ENCODE measurements at regions not wholly inside any gene's neighbourhood (a gene's known extent, or its start where the extent isn't known, plus 50 kb on each side); places are given as distances from the start of the nearest gene placed in this dataset.

GRCh38 chr16:55017321-55017720, 86.7 kb downstream of the IRX5 start:
- BruUV-seq (replicated peaks): no TSS peak
- Histone ChIP-seq H3K4me2 (ENCODE audit: low read depth, low read length) (no peak overlapping the region), H3K18ac (ENCODE audit: low read depth, low read length) (no peak overlapping the region), H4K20me1 (ENCODE audit: insufficient read depth, low read length) (no peaks in the 10 kb centered on the region), H3K36me3 (ENCODE audit: control insufficient read depth, insufficient read depth, low read length) (no peaks in the 10 kb centered on the region), H2AK5ac (ENCODE audit: low read depth, low read length) (no peak overlapping the region), H3K9me1 (ENCODE audit: insufficient read depth, low read length) (no peaks in the 10 kb centered on the region), H4K8ac (ENCODE audit: low read depth in 2 of 2, low read length in 2 of 2) (no peak overlapping the region), H3K79me1 (ENCODE audit: low read depth in 1 of 2, low read length in 2 of 2) (no peaks in the 10 kb centered on the region), H2BK20ac (ENCODE audit: low read depth, low read length) (no peak overlapping the region), H4K5ac (ENCODE audit: low read depth, low read length) (no peak overlapping the region), H3K9ac (ENCODE audit: low read depth, low read length) (no peak overlapping the region), H2BK120ac (ENCODE audit: low read depth, low read length) (no peak overlapping the region), H3K4me1 (ENCODE audit: control insufficient read depth, insufficient read depth, low read length) (no peaks in the 10 kb centered on the region), H3K27me3 (ENCODE audit: control insufficient read depth, insufficient read depth, low read length) (no peaks in the 10 kb centered on the region), H3K14ac (replicated peaks; ENCODE audit: low read depth, low read length) (no peak overlapping the region), H4K91ac (ENCODE audit: insufficient read depth, low read depth, low read length) (no peak overlapping the region), H3K4me3 (ENCODE audit: insufficient read depth, low read depth, low read length) (no peak overlapping the region), H2BK15ac (ENCODE audit: low read depth, low read length) (no peak overlapping the region), H3K9me3 (ENCODE audit: control insufficient read depth, insufficient read depth, low read length) (peaks cover 2% of the 10 kb centered on the region; the same call in 1 of the 2 replicates), H3K56ac (ENCODE audit: extremely low read depth, insufficient read depth, low read length) (no peak overlapping the region), H2AK9ac (replicated peaks; ENCODE audit: low read depth, low read length, poor library complexity) (no peak overlapping the region), H3K23ac (ENCODE audit: low read depth, low read length) (no peak overlapping the region), H3K27ac (ENCODE audit: insufficient read depth, low read length) (no peak overlapping the region), H3K4ac (ENCODE audit: low read depth, low read length) (no peak overlapping the region), H2BK5ac (ENCODE audit: low read depth, low read length, poor library complexity, severe bottlenecking) (no peak overlapping the region), H2AFZ (replicated peaks; ENCODE audit: low read length, poor library complexity) (no peak overlapping the region)
- in situ Hi-C loops (cut with MboI; ENCODE audit: low sequenced_read_pairs) (no loop called here), intact Hi-C loops (cut with micrococcal nuclease) (no loop called here), dilution Hi-C loops (cut with HindIII; ENCODE audit: low sequenced_read_pairs, unreplicated experiment) (no loop called here)
- POLR2A ChIA-PET (ENCODE audit: unreplicated experiment): no interaction called here
- ATAC-seq (ENCODE audit: low read depth) (no peak), DNase-seq (no peak)
- CTCF ChIA-PET: no interaction called here
- TF ChIP-seq MAZ (IDR thresholded peaks at IDR 0.05; ENCODE audit: borderline replicate concordance, low read depth, low read length): no peak
- TF ChIP-seq, protein P1, sequence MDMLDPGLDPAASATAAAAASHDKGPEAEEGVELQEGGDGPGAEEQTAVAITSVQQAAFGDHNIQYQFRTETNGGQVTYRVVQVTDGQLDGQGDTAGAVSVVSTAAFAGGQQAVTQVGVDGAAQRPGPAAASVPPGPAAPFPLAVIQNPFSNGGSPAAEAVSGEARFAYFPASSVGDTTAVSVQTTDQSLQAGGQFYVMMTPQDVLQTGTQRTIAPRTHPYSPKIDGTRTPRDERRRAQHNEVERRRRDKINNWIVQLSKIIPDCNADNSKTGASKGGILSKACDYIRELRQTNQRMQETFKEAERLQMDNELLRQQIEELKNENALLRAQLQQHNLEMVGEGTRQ (IDR thresholded peaks at IDR 0.05; ENCODE audit: low read depth, low read length): no peak
- no peak for TF ChIP-seq CEBPB (IDR thresholded peaks at IDR 0.05; ENCODE audit: low read depth, low read length)
- TF ChIP-seq POLR2A (IDR thresholded peaks at IDR 0.05; ENCODE audit: low read depth, low read length): no peak
- no peak for TF ChIP-seq CHD1 (IDR thresholded peaks at IDR 0.05; ENCODE audit: low read depth, low read length)
- no peak for TF ChIP-seq FOS (IDR thresholded peaks at IDR 0.05; ENCODE audit: low read depth, low read length)
- TF ChIP-seq, protein P2, sequence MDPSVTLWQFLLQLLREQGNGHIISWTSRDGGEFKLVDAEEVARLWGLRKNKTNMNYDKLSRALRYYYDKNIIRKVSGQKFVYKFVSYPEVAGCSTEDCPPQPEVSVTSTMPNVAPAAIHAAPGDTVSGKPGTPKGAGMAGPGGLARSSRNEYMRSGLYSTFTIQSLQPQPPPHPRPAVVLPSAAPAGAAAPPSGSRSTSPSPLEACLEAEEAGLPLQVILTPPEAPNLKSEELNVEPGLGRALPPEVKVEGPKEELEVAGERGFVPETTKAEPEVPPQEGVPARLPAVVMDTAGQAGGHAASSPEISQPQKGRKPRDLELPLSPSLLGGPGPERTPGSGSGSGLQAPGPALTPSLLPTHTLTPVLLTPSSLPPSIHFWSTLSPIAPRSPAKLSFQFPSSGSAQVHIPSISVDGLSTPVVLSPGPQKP (IDR thresholded peaks at IDR 0.05; ENCODE audit: borderline replicate concordance, low read depth, low read length): no peak
- TF ChIP-seq NFE2L2 (IDR thresholded peaks at IDR 0.05; ENCODE audit: low read depth, low read length): no peak
- TF ChIP-seq MXI1 (IDR thresholded peaks at IDR 0.05; ENCODE audit: borderline replicate concordance, low read depth, low read length): no peak
- no peak for TF ChIP-seq RAD21 (IDR thresholded peaks at IDR 0.05; ENCODE audit: low read length)
- 38% methylated on average over 2 of the region's 6 CpGs; no CpG with 5 or more reads in 1 of the 2 experiments for WGBS, 2 experiments (ENCODE audit: extremely low coverage in 2 of 2, insufficient read length in 1 of 2)

Data from IMR-90 (cell line).